Nephron (organoid): ENCODE measurements at regions not wholly inside any gene's neighbourhood (a gene's known extent, or its start where the extent isn't known, plus 50 kb on each side); places are given as distances from the start of the nearest gene placed in this dataset.

Source experiments
- H3K27ac Mint-ChIP-seq, 3 experiments: 2 replicates each; pipeline ENCODE4 v1.8.0; 2020; ENCODE audit warnings: mixed read lengths in 3 of 3, mild to moderate bottlenecking in 2 of 3, moderate library complexity in 1 of 3
- H3K27me3 Mint-ChIP-seq: 2 replicates; pipeline ENCODE4 v1.8.0; 2021; ENCODE audit warnings: low read depth, mild to moderate bottlenecking, moderate library complexity, mixed read lengths
- H3K36me3 Mint-ChIP-seq: 2 replicates; pipeline ENCODE4 v1.8.0; 2020; ENCODE audit warnings: low read depth, mixed read lengths
- H3K4me1 Mint-ChIP-seq: 2 replicates; pipeline ENCODE4 v1.8.0; 2020; ENCODE audit warnings: mixed read lengths
- H3K4me3 Mint-ChIP-seq, 3 experiments: 2 replicates each; pipeline ENCODE4 v1.8.0; 2020; ENCODE audit warnings: mild to moderate bottlenecking in 3 of 3, mixed read lengths in 3 of 3, moderate library complexity in 2 of 3
- H3K9me3 Mint-ChIP-seq: 2 replicates; pipeline ENCODE4 v1.8.0; 2020; ENCODE audit warnings: mixed read lengths
- TF ChIP-seq, protein P1 (sequence below), 3 experiments: fragments of 200-600 bp; sonication (generic); IDR thresholded peaks; one replicate each; pipeline ENCODE4 v1.5.0; 2021; ENCODE audit warnings: antibody characterized with exemption in 3 of 3; ENCODE audit not compliant: unreplicated experiment in 3 of 3

DNA sequence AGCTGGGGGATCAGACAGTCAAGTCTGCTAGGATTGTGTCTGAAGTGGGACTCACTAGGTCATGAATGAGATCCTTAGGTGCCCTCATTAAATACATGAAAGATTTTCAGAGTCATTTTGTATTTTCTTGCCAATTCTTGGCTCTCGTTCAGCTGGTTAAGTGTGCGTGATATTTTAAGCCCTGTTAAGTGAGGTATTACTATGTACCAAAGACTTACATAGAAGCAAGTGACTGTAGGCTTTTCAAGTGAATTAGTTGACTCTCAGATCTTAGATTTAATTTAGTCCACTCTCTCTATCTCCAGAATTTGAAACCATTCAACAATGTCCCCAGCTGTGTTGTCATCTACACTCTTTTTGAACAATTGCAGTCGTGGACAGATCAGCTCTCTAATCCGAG is 219.4 kb downstream of the FOXL1 start:
- H3K4me3 Mint-ChIP-seq = no peak overlapping the region
- no peaks in the 10 kb centered on the region for H3K9me3 Mint-ChIP-seq
- H3K4me1 Mint-ChIP-seq = peaks cover 4% of the 10 kb centered on the region
- H3K27ac Mint-ChIP-seq = no peak overlapping the region
- TF ChIP-seq, protein P1, sequence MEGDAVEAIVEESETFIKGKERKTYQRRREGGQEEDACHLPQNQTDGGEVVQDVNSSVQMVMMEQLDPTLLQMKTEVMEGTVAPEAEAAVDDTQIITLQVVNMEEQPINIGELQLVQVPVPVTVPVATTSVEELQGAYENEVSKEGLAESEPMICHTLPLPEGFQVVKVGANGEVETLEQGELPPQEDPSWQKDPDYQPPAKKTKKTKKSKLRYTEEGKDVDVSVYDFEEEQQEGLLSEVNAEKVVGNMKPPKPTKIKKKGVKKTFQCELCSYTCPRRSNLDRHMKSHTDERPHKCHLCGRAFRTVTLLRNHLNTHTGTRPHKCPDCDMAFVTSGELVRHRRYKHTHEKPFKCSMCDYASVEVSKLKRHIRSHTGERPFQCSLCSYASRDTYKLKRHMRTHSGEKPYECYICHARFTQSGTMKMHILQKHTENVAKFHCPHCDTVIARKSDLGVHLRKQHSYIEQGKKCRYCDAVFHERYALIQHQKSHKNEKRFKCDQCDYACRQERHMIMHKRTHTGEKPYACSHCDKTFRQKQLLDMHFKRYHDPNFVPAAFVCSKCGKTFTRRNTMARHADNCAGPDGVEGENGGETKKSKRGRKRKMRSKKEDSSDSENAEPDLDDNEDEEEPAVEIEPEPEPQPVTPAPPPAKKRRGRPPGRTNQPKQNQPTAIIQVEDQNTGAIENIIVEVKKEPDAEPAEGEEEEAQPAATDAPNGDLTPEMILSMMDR (IDR thresholded peaks at IDR 0.05; ENCODE audit: unreplicated experiment in 3 of 3) = no peak
- no peaks in the 10 kb centered on the region for H3K36me3 Mint-ChIP-seq
- peaks cover 36% of the 10 kb centered on the region for H3K27me3 Mint-ChIP-seq

DNA sequence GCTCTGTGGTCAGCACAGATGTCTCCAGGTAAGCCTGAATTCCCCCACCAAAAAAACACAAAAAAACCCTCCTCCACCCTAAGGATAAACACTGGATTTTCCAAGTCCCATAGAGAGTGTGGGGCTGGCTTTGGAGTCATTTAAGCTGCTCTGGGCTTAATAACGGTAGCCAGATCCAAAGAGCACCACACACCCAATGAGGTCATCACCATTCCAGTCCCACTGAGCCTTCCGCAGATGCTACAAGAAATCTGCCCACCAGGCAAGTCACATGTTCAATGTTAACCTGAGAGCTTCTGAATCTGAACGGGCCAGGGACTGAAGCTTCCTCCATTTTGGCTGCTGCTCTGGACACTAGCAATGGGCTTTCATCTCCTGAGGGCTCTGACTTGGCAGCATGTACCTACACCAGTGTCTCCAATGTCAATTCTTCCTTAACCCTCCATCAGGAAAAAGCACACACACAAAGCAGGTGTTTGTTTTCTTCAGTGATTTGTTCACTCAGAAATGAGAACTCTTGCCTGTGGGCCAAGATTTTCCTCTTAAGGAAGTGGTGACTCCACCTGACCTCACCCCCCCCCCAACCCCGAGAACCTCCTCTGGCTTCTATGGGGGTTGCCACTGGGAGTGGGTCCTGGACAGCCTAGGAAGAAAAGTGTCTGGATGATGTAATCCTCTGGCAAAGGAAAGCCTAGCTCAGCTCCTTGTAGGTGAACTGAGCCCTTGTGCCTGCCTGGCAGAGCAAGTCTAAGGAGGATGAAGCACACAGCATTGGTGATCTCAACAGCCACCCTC is 220.1 kb downstream of the FOXL1 start:
- Mint-ChIP-seq H3K4me3 (no peak overlapping the region), H3K36me3 (no peaks in the 10 kb centered on the region), H3K4me1 (peaks cover 4% of the 10 kb centered on the region), H3K9me3 (no peaks in the 10 kb centered on the region), H3K27me3 (peaks cover 34% of the 10 kb centered on the region), H3K27ac (no peak overlapping the region)
- TF ChIP-seq, protein P1 (IDR thresholded peaks at IDR 0.05; ENCODE audit: unreplicated experiment in 3 of 3) = no peak

DNA sequence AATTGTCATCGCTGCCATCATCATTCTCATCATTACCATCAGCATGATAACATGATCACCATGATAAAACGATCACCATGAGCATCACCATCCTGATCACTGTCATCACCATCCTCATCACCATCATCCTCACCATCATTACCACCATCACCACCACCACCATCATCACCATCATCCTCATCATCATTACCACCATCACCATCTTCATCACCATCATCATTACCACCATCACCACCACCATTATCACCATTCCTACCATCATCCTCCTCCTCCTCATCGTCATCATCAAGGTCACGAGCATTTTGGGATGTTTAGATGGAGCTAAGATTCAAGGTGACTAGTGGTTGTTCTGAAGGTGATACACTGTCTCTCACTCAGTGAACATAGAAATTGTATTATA is 221.0 kb downstream of the FOXL1 start:
- Mint-ChIP-seq H3K4me1 (peaks cover 4% of the 10 kb centered on the region), H3K27me3 (peaks cover 30% of the 10 kb centered on the region), H3K36me3 (no peaks in the 10 kb centered on the region), H3K4me3 (no peak overlapping the region), H3K9me3 (no peaks in the 10 kb centered on the region), H3K27ac (no peak overlapping the region)
- TF ChIP-seq, protein P1 (IDR thresholded peaks at IDR 0.05; ENCODE audit: unreplicated experiment in 3 of 3) = no peak

DNA sequence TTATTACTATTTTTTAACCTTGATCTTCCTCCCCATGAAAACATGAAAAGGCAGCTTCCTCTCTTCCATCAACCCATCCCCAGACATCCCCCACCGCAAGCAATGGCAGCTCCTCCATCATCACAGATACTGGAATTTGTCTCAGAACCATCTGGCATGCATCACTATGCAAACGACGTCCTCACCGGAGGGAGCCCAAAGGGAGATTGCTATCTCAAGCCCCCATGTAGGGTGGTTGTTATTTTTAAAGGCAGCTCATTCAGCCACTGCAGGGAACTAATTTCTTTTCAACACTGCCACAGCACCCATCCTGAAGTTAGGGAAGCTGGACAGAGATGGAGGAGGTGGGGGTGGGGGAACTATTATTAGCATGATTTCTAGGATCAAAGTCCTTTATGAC is 222.5 kb downstream of the FOXL1 start:
- peaks cover 36% of the 10 kb centered on the region for H3K27me3 Mint-ChIP-seq
- H3K27ac Mint-ChIP-seq = no peak overlapping the region
- H3K4me1 Mint-ChIP-seq = peaks cover 16% of the 10 kb centered on the region
- H3K9me3 Mint-ChIP-seq = no peaks in the 10 kb centered on the region
- no peak overlapping the region for H3K4me3 Mint-ChIP-seq
- no peaks in the 10 kb centered on the region for H3K36me3 Mint-ChIP-seq
- TF ChIP-seq, protein P1 (IDR thresholded peaks at IDR 0.05; ENCODE audit: unreplicated experiment in 3 of 3) = no peak

DNA sequence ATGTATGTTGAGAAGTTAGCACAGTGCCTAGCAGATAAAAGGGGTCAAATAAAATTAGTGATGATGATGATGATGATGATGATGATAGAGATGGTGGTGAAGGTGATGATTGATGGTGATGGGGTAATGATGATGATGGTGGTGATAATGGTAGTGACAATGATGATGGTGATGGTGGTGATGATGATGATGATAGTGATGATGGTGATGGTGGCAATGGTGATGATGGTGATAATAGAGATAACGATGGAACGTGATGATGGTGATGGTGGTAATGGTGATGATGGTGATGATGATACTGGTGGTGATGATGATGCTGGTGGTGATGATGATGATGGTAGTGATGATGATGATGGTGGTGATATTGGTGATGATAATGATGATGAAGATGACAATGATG is 223.7 kb downstream of the FOXL1 start:
- TF ChIP-seq, protein P1 (IDR thresholded peaks at IDR 0.05; ENCODE audit: unreplicated experiment in 3 of 3) = no peak
- no peaks in the 10 kb centered on the region for H3K36me3 Mint-ChIP-seq
- H3K4me3 Mint-ChIP-seq = no peak overlapping the region
- no peaks in the 10 kb centered on the region for H3K9me3 Mint-ChIP-seq
- H3K27ac Mint-ChIP-seq = no peak overlapping the region
- H3K4me1 Mint-ChIP-seq = peaks cover 27% of the 10 kb centered on the region
- H3K27me3 Mint-ChIP-seq = peaks cover 42% of the 10 kb centered on the region

DNA sequence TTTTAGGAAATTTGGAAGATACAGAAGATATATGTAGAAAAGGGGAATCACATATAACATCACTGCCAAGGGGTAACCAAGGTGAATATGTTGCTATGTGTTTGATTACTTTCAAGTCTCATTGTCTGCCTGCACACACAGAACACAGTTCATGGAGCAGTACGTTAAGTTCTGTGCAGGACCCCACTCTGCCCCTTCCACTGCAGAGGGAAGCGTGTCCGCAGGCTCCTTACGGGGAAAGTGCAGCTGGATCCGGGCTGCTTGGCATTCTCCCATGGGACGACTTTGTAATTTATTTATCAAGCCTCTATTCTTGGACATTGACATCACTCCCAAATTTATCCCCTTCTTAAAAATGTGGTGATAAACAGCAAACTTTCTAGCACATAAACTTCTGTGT is 226.8 kb downstream of the FOXL1 start:
- Mint-ChIP-seq H3K36me3 (no peaks in the 10 kb centered on the region), H3K27me3 (peaks cover 40% of the 10 kb centered on the region), H3K27ac (no peak overlapping the region), H3K9me3 (no peaks in the 10 kb centered on the region), H3K4me3 (no peak overlapping the region), H3K4me1 (peaks cover 38% of the 10 kb centered on the region)
- TF ChIP-seq, protein P1 (IDR thresholded peaks at IDR 0.05; ENCODE audit: unreplicated experiment in 3 of 3) = no peak
